ENCODE measurements at regions not wholly inside any gene's neighbourhood (a gene's known extent, or its start where the extent isn't known, plus 50 kb on each side); places are given as distances from the start of the nearest gene placed in this dataset.

GRCh38 chr4:183394166-183394951 lies 50.1 kb upstream of the CDKN2AIP start:
- TF ChIP-seq RAD21 (IDR thresholded peaks at IDR 0.05; ENCODE audit: low read length) (no peak), CTCF (IDR thresholded peaks at IDR 0.05) (no peak), GABPA (IDR thresholded peaks at IDR 0.05; ENCODE audit: low read depth) (no peak), REST (IDR thresholded peaks at IDR 0.05; ENCODE audit: low read depth, low read length) (no peak), EP300 (IDR thresholded peaks at IDR 0.05; ENCODE audit: borderline replicate concordance in 1 of 2, low read depth in 1 of 2, low read length in 1 of 2) (no peak), GATA2 (CRISPR knock-in tag; IDR thresholded peaks at IDR 0.05) (no peak), RXRA (IDR thresholded peaks at IDR 0.05; ENCODE audit: borderline replicate concordance, low read depth) (no peak)
- TF ChIP-seq, protein P1, sequence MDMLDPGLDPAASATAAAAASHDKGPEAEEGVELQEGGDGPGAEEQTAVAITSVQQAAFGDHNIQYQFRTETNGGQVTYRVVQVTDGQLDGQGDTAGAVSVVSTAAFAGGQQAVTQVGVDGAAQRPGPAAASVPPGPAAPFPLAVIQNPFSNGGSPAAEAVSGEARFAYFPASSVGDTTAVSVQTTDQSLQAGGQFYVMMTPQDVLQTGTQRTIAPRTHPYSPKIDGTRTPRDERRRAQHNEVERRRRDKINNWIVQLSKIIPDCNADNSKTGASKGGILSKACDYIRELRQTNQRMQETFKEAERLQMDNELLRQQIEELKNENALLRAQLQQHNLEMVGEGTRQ (IDR thresholded peaks at IDR 0.05; ENCODE audit: borderline replicate concordance, low read depth, low read length), result no peak
- TF ChIP-seq, protein P2, sequence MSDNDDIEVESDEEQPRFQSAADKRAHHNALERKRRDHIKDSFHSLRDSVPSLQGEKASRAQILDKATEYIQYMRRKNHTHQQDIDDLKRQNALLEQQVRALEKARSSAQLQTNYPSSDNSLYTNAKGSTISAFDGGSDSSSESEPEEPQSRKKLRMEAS (IDR thresholded peaks at IDR 0.05; ENCODE audit: low read depth), result no peak

Measured in SK-N-SH (cell line).